Right atrium auricular region (tissue), 2 donors: ENCODE measurements at regions not wholly inside any gene's neighbourhood (a gene's known extent, or its start where the extent isn't known, plus 50 kb on each side); places are given as distances from the start of the nearest gene placed in this dataset.
"Not testable (repeated sequence)": the region's sequence is repeated elsewhere in the genome, so short reads cannot be mapped to it uniquely, and the experiment has no call there.

Experiments used
- DNase-seq: peaks from one replicate; pipeline ENCODE4 v3.0.0-alpha.2; 2019; ENCODE audit warnings: low spot score
- H3K27ac ChIP-seq, 2 donors: fragments of 200-600 bp; sonication (generic); 1 replicate in 1 of 2; 2 replicates in 1 of 2; pipeline ENCODE4 v1.5.1; 2016 to 2019
- H3K27me3 ChIP-seq, 2 donors: fragments of 200-600 bp; sonication (generic); one replicate each; pipeline versions ENCODE4 v1.5.1 to v1.6.0; 2017 to 2019
- H3K36me3 ChIP-seq: fragments of 200-600 bp; sonication (generic); one replicate; pipeline ENCODE4 v1.5.1; 2016
- H3K4me1 ChIP-seq, 2 donors: fragments of 200-600 bp; sonication (generic); one replicate each; pipeline versions ENCODE4 v1.5.1 to v1.6.0; 2017 to 2019
- H3K4me3 ChIP-seq, 2 donors: fragments of 200-600 bp; sonication (generic); 1 replicate in 1 of 2; 2 replicates in 1 of 2; pipeline ENCODE4 v1.5.1; 2017 to 2019; ENCODE audit warnings: mild to moderate bottlenecking in 1 of 2, moderate library complexity in 1 of 2
- H3K9me3 ChIP-seq, 2 donors: fragments of 200-600 bp; sonication (generic); one replicate each; pipeline ENCODE4 v1.5.1; 2019
- CTCF ChIP-seq, 2 donors: fragments of 200-600 bp; sonication (generic); IDR thresholded peaks; one replicate each; pipeline ENCODE4 v1.5.1; 2019; ENCODE audit warnings: antibody characterized with exemption in 2 of 2

- H3K4me1 ChIP-seq, result no peaks in the 10 kb centered on the region
- H3K27me3 ChIP-seq, result no peaks in the 10 kb centered on the region
- H3K4me3 ChIP-seq, result no peak overlapping the region
- no peaks in the 10 kb centered on the region for H3K9me3 ChIP-seq
- TF ChIP-seq CTCF (IDR thresholded peaks at IDR 0.05), result no peak
- DNase-seq, result no peak
- H3K36me3 ChIP-seq, result no peaks in the 10 kb centered on the region
- H3K27ac ChIP-seq, result no peak overlapping the region
These were observed 187.7 kb downstream of the ENC1 start for GRCh38 chr5:74452856-74453255.

- no peaks in the 10 kb centered on the region for H3K27me3 ChIP-seq
- H3K36me3 ChIP-seq, result no peaks in the 10 kb centered on the region
- H3K27ac ChIP-seq, result no peak overlapping the region
- peaks cover 0 to 5% of the 10 kb centered on the region in 2 donors for H3K4me1 ChIP-seq
- no peaks in the 10 kb centered on the region for H3K9me3 ChIP-seq
- no peak for TF ChIP-seq CTCF (IDR thresholded peaks at IDR 0.05)
- no peak for DNase-seq
- no peak overlapping the region for H3K4me3 ChIP-seq
These were observed 190.4 kb downstream of the ENC1 start for GRCh38 chr5:74450095-74450494.

GRCh38 chr5:74446725-74447241, 193.7 kb downstream of the ENC1 start:
- DNase-seq, result peak; percentile 66
- no peaks in the 10 kb centered on the region for H3K36me3 ChIP-seq
- no peak overlapping the region for H3K4me3 ChIP-seq
- H3K27me3 ChIP-seq, result no peaks in the 10 kb centered on the region
- TF ChIP-seq CTCF (IDR thresholded peaks at IDR 0.05), result no peak
- peaks cover 0 to 5% of the 10 kb centered on the region in 2 donors for H3K4me1 ChIP-seq
- H3K27ac ChIP-seq, result peak overlapping the region; percentile 14 to 52
- no peaks in the 10 kb centered on the region for H3K9me3 ChIP-seq

- H3K9me3 ChIP-seq, result no peaks in the 10 kb centered on the region
- H3K4me3 ChIP-seq, result no peak overlapping the region
- no peak for DNase-seq
- H3K36me3 ChIP-seq, result no peaks in the 10 kb centered on the region
- TF ChIP-seq CTCF (IDR thresholded peaks at IDR 0.05), result no peak
- H3K27me3 ChIP-seq, result no peaks in the 10 kb centered on the region
- H3K27ac ChIP-seq, result no peak overlapping the region
- peaks cover 0 to 3% of the 10 kb centered on the region in 2 donors for H3K4me1 ChIP-seq
These were observed 198.1 kb downstream of the ENC1 start for GRCh38 chr5:74442466-74442865.

- Histone ChIP-seq H3K4me3 (no peak overlapping the region), H3K9me3 (peaks cover 0 to 5% of the 10 kb centered on the region in 2 donors), H3K36me3 (no peaks in the 10 kb centered on the region), H3K27me3 (no peaks in the 10 kb centered on the region), H3K27ac (no peak overlapping the region), H3K4me1 (no peaks in the 10 kb centered on the region)
- DNase-seq, result no peak
- TF ChIP-seq CTCF (IDR thresholded peaks at IDR 0.05), result no peak
These were observed 198.9 kb downstream of the ENC1 start for GRCh38 chr5:74441616-74442015.

GRCh38 chr5:74440341-74440740, 200.2 kb downstream of the ENC1 start:
- H3K4me1 ChIP-seq, result no peaks in the 10 kb centered on the region
- no peak overlapping the region for H3K4me3 ChIP-seq
- H3K27me3 ChIP-seq, result no peaks in the 10 kb centered on the region
- H3K9me3 ChIP-seq, result peaks cover 0 to 6% of the 10 kb centered on the region in 2 donors
- DNase-seq, result no peak
- no peaks in the 10 kb centered on the region for H3K36me3 ChIP-seq
- no peak overlapping the region for H3K27ac ChIP-seq
- no peak for TF ChIP-seq CTCF (IDR thresholded peaks at IDR 0.05)

DNA sequence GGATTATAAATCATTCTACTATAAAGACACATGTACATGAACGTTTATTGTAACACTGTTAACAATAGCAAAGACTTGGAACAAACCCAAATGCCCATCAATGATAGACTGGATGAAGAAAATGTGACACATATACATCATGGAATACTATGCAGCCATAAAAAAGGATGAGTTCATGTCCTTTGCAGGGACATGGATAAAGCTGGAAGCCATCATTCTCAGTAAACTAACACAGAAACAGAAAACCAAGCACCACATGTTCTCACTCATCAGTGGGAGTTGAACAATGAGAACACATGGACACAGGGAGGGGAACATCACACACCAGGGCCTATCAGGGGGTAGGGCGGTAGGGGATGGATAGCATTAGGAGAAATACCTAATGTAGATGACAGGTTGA, 202.7 kb downstream of the ENC1 start:
- not testable (repeated sequence) for H3K27ac ChIP-seq, DNase-seq, H3K4me3 ChIP-seq, H3K9me3 ChIP-seq, H3K27me3 ChIP-seq, H3K36me3 ChIP-seq
- peaks cover 0 to 17% of the 10 kb centered on the region in 2 donors for H3K4me1 ChIP-seq
